NCI-H446 (cell line): ENCODE measurements at regions not wholly inside any gene's neighbourhood (a gene's known extent, or its start where the extent isn't known, plus 50 kb on each side); places are given as distances from the start of the nearest gene placed in this dataset.
A peak's percentile ranks its signal among the peaks of the same experiment; 100 is the strongest.
"Not testable (repeated sequence)": the region's sequence is repeated elsewhere in the genome, so short reads cannot be mapped to it uniquely, and the experiment has no call there.

ENCODE experiments used
- DNase-seq, 2 experiments: peaks; one replicate each; lab custom pipeline; 2025; lab: John Stamatoyannopoulos, UW

DNA sequence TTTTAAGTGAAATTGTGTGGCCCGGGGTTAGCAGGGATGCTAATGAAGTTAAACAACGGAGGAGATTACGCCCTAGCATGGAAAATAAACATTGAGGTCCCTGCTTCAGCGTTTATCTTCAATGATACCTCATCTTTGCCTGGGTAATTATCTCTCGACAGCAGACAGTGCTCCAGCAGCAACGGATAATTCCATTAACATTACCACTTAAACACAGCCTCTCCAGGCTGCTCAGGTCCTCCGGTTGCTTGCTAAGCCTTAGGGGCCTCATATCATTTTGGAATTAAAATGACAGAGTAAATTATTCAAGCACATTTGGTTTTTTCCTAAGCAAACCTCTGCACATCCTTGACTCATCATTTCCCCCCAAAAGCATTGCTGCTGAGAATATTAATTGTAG lies 281.5 kb upstream of the KLF3 start:
- DNase-seq, result no peak

DNA sequence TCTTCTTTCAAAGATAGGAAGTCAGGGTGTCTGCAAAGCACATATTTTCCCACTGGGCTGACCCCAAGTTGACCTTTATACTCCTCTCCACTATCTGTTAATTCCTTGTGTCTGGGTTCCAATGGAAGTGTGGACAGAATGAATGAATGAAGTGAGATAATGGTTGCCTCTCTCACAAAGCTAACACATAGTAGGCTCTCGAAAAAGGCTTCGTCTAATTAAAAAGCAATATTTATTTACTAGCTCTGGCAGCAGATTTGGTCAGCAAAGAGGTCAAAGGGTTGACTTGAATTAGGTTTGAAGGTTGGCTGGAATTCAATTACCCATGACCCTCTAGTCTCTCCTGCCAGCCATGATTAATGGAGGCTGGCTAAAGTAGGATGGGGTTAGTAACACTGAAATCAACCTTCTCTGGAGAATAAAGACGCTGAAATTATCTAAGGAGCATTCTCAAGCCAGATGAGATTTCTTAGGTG lies 280.3 kb upstream of the KLF3 start:
- DNase-seq, result no peak

GRCh38 chr4:38385093-38386004 lies 278.6 kb upstream of the KLF3 start:
- DNase-seq, result no peak

GRCh38 chr4:38386005-38386551 lies 277.9 kb upstream of the KLF3 start:
- DNase-seq, result no peak

GRCh38 chr4:38386654-38387188 lies 277.3 kb upstream of the KLF3 start:
- no peak for DNase-seq

DNA sequence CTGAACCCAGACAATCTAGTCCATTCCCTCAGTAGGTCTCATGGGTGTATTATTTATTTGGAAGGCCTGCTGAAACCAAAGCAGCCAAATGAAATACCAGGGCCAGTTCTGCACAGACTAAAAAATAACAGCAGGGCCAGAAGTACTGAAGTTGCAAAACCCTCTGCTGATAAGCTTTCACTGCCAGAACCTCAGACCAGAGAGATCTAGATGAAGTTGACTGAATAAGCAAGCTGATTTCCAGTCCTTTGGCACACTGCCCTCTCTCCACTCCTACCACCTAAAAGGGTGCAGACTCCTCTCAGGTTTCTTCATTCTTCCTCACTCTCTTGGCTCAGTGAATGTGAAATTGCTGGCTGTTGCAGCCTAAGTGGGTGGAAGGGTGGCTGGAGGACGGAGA lies 276.7 kb upstream of the KLF3 start:
- peak in 1 of 2 experiments; percentile 54 for DNase-seq

DNA sequence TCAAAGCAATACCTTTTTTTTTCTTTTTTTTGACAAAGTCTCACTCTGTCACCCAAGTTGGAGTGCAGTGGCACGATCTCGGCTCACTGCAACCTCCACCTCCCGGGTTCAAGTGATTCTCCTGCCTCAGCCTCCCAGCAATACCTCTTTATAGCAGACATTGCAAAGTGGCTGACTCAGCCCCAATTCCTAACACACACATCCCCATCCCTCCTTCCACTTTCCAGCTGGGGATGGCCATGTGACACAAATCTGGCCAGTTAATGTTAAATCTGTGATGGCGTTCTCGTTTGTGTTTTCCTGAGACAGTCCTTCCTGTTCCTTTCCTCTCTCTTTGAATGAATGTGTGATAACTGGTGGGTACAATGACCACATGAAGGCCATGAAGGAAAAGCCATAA lies 276.2 kb upstream of the KLF3 start:
- no peak for DNase-seq

DNA sequence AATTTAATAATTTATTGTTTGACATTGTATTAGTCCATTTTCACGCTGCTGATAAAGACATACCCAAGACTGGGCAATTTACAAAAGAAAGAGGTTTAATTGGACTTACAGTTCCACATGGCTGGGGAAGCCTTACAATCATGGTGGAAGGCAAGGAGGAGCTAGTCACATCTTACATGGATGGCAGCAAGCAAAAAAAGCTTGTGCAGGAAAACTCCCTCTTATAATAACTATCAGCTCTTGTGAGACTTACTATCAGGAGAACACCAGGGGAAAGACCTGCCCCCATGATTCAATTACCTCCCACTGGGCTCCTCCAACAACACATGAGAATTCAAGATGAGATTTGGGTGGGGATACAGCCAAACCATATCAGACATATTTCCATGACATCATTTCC lies 275.1 kb upstream of the KLF3 start:
- DNase-seq, result not testable (repeated sequence)

DNA sequence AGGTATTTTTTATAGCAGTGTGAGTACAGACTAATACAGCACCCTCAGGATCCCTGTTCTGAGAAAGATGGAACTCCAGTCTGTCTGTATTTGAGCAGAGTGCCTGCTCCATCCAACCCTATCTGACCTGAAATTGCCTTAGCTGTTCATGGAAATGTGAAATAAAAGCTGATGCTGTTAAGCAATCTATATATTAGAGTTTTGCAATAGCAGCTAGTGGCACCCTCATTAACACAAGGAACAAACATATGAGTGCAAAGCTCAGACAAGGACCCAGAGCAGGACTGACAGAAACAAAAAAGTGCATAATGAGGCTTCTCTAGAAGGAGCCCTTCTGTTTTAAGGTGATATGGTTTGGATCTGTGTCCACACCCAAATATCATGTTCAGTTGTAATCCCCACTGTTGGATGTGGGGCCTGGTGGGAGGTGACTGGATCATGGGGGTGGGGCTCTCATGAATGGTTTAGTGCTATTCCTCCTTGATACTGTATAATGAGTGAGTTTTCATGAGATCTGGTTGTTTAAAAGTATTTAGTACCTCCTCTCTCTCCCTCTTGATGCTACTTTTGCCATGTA lies 272.9 kb upstream of the KLF3 start:
- DNase-seq, result no peak

DNA sequence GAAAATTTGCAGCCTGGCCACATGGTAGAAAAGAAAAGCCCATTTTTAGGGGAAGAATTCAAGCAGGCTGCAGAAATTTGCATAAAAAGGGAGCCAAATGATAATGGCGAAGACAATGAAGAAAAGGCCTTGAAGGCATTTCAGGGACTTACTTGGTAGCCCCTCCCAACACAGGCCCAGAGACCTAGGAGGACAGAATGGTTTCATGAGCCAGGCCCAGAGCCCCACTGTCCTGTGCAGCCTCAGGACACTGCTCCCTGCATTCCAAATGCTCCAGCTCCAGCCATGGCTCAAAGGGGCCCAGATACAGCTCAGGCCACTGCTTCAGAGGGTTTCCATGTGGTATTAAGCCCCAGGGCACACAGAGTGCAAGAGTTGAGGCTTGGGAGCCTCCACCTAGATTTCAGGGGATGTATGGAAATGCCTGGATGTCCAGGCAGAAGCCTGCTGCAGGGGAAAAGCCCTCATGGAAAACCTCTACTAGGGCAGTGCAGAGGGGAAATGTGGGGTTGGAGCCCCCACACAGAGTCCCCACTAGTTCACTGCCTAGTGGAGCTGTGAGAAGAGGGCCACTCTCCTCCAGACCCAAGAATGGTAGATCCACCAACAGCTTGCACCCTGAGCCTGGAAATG lies 271.7 kb upstream of the KLF3 start:
- no peak for DNase-seq

DNA sequence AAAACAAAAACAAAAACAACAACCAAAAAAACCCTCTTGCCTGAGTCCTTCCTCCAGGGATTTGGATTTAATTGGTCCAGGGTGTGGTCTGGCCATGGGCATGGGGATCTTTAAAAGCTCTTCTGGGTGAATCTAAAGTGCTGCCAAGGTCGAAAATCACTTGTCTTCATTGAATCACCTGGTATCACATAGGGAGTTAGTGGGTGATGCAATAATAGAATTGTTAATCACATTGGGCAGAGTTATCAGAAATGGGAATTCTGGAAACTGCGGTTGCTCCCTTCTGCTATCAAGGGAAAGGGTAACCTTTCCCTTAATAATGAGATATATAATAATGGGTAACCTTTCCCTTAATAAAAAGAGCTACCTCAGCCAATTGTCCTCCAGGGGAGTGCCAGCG lies 267.9 kb upstream of the KLF3 start:
- DNase-seq, result no peak

DNA sequence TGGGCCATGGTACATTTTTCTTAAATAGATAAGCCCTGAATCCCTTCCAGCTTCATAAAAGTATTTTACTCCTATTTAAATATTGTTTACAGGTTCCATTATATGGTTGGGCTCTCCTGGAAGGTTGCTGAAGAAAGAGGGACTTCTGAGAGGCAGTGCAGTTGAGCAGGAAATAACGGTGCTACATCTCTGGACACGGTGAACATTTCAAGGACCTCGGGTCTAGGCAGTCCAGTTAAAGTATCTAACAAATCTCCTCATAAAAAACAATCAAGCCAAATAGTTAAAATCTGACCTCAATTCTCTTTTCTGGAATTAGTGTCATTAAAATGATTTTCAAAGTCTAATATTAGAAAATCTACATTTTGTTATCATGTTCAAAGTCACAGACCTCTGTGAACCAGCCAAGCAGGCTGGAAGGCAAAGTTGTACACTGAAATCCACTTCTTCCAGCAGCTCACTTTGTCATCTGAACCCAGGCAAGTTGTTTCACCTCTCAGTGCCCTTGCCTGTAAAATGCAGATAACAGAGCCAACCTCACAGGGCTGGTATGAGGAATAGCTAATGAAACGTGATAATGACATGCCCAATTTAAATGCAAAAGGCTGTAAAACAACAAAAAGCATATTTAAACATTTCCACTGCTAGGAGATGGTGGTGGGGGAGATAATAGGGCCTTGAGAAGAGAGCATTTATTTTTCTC lies 267.0 kb upstream of the KLF3 start:
- DNase-seq, result no peak

GRCh38 chr4:38400946-38401345 lies 263.1 kb upstream of the KLF3 start:
- no peak for DNase-seq

- no peak for DNase-seq
Observed at GRCh38 chr4:38406243-38406642, 257.8 kb upstream of the KLF3 start.

- no peak for DNase-seq
Observed at GRCh38 chr4:38409852-38410251, 254.1 kb upstream of the KLF3 start.

- DNase-seq, result no peak
Observed at GRCh38 chr4:38411092-38411491, 252.9 kb upstream of the KLF3 start.

- no peak for DNase-seq
Observed at GRCh38 chr4:38411981-38412536, 251.9 kb upstream of the KLF3 start.

DNA sequence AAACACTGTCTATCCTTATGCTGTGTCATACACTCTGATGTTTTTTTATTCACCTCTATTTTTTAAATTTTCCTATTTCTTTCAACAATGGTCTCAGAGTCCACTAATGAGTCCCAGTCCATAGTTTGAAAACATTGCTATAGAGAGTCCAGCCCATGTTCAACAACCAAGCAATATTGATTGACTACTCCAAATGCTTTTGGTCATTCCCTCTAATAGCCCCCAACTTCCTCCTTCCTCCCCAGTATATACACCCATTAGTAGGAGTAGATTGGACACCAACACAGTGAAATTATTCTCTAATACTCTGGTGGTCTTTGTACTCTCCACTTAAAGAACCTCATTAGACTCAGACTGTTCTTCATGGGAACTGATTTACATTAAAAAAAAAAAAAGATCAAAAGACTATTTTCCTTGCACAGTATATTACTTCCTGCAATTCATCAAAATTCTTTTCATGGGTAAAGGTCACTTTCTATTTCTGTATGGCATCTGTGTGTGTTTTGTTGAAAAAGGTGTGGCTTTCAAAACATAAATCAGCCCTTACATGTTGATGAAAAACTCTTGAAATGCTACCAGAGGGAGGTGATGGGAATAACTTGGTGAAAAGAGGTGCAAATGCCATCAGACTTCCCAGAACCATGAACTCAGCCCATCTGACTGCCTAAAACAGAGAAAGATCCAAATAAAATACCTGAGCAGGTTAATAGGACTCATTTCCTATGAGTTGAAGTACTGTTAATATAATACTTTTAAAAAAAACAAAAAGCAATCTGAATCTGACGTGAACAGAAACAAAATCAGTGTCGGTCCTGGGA lies 250.3 kb upstream of the KLF3 start:
- no peak for DNase-seq

DNA sequence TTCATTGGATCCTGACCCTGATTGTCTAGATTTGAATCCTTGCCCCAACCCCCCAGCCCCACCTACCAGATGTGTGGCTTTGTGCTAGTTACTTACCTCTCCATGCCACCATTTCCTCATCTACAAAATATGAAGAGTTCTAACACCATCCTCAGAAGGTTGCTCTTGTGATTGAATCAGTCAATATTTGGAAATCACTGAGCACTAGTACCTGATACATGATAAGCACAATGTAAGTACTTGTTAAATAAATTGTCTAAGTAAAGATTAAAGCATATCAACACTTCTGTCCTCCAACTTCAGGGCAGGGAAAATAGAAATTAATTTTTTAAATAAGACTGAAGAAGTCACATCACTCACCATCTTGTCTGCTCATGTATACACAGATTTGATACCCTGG lies 249.6 kb upstream of the KLF3 start:
- DNase-seq, result no peak

DNA sequence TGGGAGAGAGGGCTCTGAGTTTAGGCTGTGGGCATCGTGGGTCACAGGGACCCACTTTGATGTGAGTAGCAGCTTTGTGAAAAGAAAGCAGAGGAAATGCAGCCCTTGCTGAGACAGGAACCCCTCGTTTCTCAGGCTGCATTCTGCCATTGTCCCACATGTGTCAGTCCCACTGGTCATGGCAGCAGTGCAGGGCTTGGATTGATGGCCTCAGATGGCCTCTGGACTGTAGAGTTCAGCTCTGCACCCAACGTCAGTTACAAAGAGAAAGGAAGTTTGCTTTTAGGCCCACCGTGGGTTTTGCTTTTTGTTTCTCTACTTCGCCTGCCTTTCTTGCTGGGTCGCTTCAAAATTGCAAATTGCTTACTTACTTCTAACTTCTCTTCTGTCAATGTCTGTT lies 248.3 kb upstream of the KLF3 start:
- DNase-seq, result no peak
